T-helper 2 cell treated with Interferon-gamma antibody and Interleukin-4, amounts not matched to agents 5 μg/mL and 100 μg/mL, for 36 hours (primary cell): ENCODE measurements at regions not wholly inside any gene's neighbourhood (a gene's known extent, or its start where the extent isn't known, plus 50 kb on each side); places are given as distances from the start of the nearest gene placed in this dataset.

Source experiments
- DNase-seq: peaks from one replicate; pipeline ENCODE4 v3.0.0; 2021; ENCODE audit warnings: low spot score
- H3K27ac Mint-ChIP-seq: one replicate; pipeline ENCODE4 v1.8.0; 2021; ENCODE audit warnings: mild to moderate bottlenecking, mixed read lengths
- H3K27me3 Mint-ChIP-seq: one replicate; pipeline ENCODE4 v1.8.0; 2021; ENCODE audit warnings: low read depth, mixed read lengths
- H3K36me3 Mint-ChIP-seq: one replicate; pipeline ENCODE4 v1.8.0; 2021; ENCODE audit warnings: low read depth, mixed read lengths
- H3K4me1 Mint-ChIP-seq: one replicate; pipeline ENCODE4 v1.8.0; 2021; ENCODE audit warnings: low read depth, mixed read lengths
- H3K4me3 Mint-ChIP-seq: one replicate; pipeline ENCODE4 v1.8.0; 2022; ENCODE audit warnings: mild to moderate bottlenecking, moderate library complexity, mixed read lengths
- H3K9me3 Mint-ChIP-seq: one replicate; pipeline ENCODE4 v1.8.0; 2021; ENCODE audit warnings: mixed read lengths

DNA sequence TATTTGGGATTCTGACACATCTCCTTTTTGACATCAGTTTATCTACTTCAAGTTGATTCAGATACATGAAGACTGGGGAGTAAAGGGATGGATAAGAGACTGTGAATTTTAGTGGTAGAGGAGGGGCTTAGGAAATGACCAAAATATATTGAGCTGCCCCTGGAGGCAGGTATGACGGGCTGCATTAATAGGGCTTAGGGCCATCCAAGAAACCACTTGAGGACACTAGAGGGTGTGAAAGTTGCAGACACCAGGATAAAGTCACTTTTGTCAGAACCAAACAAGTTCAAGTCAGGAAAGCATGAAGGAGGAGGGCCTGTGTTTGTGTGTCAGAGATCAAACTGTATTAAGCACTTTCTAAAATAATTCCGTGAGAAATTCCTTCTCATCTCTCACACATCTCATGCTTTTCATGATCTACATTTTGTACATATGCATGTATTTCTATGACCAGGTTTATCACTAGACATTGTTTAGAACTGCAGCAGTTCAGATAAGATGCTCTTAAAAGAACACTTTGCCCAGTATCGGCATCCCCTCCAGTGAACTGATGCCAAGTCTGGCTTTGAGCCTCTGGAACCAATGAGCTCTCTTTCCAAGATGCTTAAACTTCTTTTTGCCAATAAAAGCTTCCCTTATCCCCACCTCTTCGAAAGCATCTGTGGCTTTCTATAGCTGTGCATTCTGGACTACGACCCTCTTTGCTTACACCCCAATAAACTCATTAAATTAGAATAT is 136.9 kb downstream of the SLC38A1 start:
- Mint-ChIP-seq H3K27me3 (peaks cover 33% of the 10 kb centered on the region), H3K4me3 (no peak overlapping the region), H3K9me3 (no peaks in the 10 kb centered on the region), H3K36me3 (no peaks in the 10 kb centered on the region), H3K4me1 (no peaks in the 10 kb centered on the region), H3K27ac (no peak overlapping the region)
- DNase-seq: no peak

DNA sequence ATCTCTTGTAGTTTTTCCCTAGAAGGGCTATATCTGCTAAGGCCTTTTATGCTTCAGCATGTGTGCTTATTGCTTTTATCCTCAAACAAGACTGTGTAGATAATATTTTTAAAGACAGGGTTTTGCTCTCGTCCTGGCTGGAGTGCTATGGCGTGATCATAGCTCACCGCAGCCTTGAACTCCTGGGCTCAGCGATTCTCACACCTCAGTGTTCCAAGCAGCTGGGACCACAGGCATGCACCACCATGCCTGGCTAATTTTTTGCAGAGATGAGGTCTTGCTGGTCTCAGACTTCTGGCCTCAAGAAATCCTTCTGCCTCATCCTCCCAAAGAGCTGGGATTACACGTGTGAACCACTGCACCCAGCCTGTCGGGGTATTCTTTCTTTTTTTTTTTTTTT is 137.3 kb upstream of the SCAF11 start:
- H3K27ac Mint-ChIP-seq: no peak overlapping the region
- H3K27me3 Mint-ChIP-seq: peaks cover 40% of the 10 kb centered on the region
- H3K4me1 Mint-ChIP-seq: peaks cover 5% of the 10 kb centered on the region
- no peak for DNase-seq
- H3K36me3 Mint-ChIP-seq: no peaks in the 10 kb centered on the region
- no peaks in the 10 kb centered on the region for H3K9me3 Mint-ChIP-seq
- no peak overlapping the region for H3K4me3 Mint-ChIP-seq

DNA sequence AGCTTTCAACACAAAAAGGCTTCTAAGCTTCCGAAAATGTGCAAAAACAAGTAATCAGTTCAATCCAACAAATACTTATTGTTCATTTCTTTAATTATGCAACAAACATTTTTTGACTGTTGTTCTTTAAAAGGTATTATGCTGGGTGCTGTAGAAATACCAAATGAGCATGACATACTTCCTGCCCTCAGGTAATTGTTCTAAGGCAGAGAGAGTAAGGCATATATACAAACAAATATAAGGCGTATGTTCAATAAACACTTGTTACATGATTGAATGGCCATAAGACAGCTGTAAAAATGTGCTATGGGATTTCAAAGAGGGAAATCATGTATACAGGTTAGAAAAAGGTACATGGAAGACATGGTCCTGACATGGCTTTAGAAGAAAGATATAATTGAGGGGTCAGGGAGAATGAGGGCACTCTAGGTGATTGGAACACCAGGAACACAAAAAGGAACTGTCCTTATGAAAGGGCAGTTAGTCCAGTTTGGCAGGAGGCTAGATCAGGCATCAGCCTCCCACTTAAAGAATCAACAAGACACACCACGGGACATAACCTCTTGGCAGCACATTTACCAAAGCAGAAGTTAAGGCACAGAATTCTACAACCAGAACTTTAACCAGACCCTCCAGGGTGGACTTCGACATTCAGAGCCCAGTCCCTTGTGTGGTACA is 135.8 kb upstream of the SCAF11 start:
- Mint-ChIP-seq H3K27ac (no peak overlapping the region), H3K9me3 (no peaks in the 10 kb centered on the region), H3K4me3 (no peak overlapping the region), H3K36me3 (no peaks in the 10 kb centered on the region), H3K27me3 (peaks cover 45% of the 10 kb centered on the region), H3K4me1 (peaks cover 5% of the 10 kb centered on the region)
- DNase-seq: no peak

DNA sequence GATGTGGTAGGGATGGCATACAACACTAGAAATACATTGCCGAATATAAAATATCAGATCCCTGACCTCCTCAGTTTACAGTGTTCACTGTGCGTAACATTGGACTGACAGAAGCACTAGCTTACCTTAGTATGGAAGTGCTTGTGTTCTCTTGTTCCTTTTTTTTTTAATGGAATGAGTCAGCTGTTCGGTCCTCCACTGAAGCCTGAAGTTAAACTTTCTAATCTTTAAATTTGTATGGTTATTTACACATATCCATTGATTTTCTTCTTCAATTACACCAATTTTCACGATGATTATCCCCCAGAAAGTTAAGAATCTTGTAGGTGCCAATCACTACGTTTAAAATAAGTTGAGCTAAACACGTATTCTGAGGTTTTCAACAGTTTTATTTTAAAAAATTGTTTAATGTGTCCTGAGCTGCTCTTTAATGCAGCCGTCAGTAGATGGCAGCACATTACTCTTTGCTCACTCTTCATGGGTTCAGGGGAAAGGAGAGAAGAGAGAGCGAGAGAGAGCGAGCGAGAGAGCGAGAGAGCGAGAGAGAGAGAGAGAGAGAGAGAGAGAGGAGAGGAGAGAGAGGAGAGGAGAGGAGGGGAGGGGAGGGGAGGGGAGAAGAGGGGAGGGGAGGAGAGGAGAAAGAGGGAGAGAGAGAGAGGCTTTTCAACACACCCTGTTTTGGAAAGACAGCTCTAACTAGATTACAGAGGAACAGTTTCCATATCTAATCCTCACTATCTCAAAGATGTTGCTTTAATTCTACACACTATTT is 134.7 kb upstream of the SCAF11 start:
- H3K27ac Mint-ChIP-seq: peak overlapping the region; percentile 78
- H3K9me3 Mint-ChIP-seq: no peaks in the 10 kb centered on the region
- H3K4me1 Mint-ChIP-seq: peaks cover 5% of the 10 kb centered on the region
- peak overlapping the region; percentile 63 for H3K4me3 Mint-ChIP-seq
- no peaks in the 10 kb centered on the region for H3K36me3 Mint-ChIP-seq
- H3K27me3 Mint-ChIP-seq: peaks cover 45% of the 10 kb centered on the region
- peak; percentile 22 for DNase-seq

DNA sequence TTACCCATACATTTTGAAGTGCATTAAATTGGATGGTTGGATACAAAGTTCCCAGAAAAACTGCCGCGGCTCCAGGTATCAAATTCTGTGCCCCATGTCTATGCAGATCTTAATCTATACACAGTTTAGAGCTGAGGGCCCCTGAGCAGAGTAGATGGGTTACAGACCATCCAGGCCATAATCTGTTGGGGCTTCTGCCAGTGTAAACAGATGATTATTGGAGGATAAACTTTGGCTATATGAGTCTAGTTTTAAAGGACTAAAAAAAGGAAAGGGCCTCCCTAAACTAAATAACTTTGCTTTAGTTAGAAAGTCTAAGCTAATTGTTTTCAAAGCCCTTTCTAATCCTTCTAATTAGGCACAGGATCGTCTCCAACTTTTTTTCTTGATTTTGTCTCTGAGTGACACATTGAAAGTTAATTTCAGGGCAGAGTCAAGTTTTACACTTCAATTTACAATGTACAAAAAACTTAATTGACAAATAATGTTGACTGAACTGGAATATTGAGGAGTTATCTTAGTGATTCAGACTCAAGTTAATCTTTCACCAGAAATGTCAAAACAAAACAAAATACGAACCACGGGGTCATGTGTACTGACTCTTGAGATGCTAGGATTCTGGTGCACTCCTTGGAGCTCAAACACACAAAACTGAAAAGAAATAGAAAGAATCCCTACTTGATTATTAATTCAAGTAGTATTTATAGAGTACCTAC is 133.9 kb upstream of the SCAF11 start:
- H3K9me3 Mint-ChIP-seq: no peaks in the 10 kb centered on the region
- H3K4me3 Mint-ChIP-seq: no peak overlapping the region
- no peaks in the 10 kb centered on the region for H3K36me3 Mint-ChIP-seq
- H3K4me1 Mint-ChIP-seq: peaks cover 5% of the 10 kb centered on the region
- no peak for DNase-seq
- H3K27me3 Mint-ChIP-seq: peaks cover 43% of the 10 kb centered on the region
- H3K27ac Mint-ChIP-seq: no peak overlapping the region

DNA sequence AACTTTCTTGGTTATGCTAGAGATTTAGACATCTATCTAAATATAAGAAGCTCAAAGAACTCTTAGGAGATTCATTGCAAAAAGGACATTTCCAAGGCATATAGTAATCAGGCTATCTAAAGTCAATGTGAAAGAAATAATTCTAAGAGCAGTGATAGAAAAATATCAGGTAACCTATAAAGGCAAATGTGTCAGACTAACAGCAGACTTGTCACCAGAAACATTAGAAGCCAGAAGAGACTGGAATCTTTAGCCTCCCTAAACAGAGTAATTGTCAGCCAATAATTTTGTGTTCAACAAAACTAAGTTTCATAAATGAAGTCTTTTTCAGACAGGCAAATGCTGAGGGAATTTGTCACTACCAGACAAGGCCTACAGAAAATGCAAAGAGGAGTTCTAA is 122.0 kb upstream of the SCAF11 start:
- H3K36me3 Mint-ChIP-seq: no peaks in the 10 kb centered on the region
- no peak overlapping the region for H3K27ac Mint-ChIP-seq
- no peaks in the 10 kb centered on the region for H3K4me1 Mint-ChIP-seq
- no peak overlapping the region for H3K4me3 Mint-ChIP-seq
- peaks cover 3% of the 10 kb centered on the region for H3K9me3 Mint-ChIP-seq
- peaks cover 19% of the 10 kb centered on the region for H3K27me3 Mint-ChIP-seq
- no peak for DNase-seq

DNA sequence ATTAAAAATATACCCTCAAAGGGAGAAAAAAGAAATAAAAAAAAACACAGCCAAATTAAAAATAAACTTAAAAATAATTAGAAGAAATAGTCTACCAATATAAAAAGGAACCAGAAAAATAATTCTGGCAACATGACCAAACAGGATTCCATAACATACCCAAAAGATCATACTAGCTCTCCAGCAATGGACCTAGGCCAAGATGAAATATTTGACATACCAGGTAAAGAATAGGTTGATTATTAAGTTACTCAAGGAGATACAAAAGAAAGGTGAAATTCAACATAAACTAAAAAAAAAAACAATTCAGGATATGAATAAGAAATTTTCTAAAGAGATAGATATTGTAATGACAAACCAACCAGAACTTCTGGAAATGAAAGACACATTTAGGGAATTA is 121.3 kb upstream of the SCAF11 start:
- Mint-ChIP-seq H3K27ac (no peak overlapping the region), H3K36me3 (no peaks in the 10 kb centered on the region), H3K9me3 (peaks cover 3% of the 10 kb centered on the region), H3K27me3 (peaks cover 19% of the 10 kb centered on the region), H3K4me3 (no peak overlapping the region), H3K4me1 (no peaks in the 10 kb centered on the region)
- DNase-seq: no peak

DNA sequence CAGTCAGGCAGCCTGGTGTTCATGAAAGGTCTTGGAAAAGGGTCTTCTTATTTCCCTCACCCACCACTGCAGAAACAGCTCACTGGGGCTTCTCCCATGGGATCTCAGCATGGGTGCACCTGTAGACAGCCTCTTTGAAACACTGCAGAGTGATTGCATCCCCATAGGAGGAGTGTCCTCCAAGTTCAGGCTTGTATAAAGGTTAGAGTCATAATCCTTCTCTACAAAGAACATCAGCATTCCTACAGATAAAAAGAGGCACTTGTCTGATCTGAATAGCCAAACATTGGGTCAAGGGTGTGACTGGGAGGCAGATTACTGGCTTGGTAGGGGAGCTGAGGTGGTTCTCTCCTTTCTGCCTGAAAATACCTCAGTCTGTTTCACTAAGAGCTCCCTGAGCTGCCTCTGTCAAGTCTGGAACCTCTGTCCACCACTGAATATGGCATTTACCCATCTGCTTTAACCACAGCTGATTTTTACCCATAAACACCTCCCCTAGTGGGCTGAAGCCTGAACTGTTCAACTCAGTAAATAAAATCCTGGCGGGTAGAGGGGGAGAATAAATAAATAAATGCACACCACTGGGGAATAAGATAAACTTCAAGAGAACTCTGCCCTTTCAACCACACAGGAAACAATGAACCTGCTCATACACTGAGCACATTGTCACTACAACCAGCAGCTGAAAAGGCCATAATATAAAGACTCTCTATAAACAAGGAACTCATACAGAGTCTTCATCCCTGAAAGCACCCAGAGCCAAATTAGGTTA is 120.7 kb upstream of the SCAF11 start:
- H3K27ac Mint-ChIP-seq: no peak overlapping the region
- no peaks in the 10 kb centered on the region for H3K4me1 Mint-ChIP-seq
- no peak overlapping the region for H3K4me3 Mint-ChIP-seq
- peaks cover 3% of the 10 kb centered on the region for H3K9me3 Mint-ChIP-seq
- no peaks in the 10 kb centered on the region for H3K36me3 Mint-ChIP-seq
- peaks cover 15% of the 10 kb centered on the region for H3K27me3 Mint-ChIP-seq
- no peak for DNase-seq

DNA sequence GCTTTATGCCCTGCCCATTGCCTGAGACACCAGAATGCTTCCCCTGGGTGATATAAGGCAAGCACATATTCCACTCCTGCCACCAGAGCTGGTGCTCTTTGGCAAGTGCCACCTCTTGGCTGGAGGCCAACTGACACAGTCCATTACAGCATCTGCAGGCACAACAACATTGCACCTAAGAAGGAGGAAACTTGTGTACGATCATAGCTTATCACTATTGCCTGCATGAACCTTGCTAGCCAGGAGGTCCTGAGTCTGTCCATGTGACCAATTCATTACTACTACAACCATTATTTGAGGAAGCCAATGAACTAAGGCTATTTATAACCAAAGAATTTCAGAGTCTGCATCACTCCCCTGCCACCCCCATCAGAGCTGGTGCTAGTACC is 119.8 kb upstream of the SCAF11 start:
- peaks cover 8% of the 10 kb centered on the region for H3K27me3 Mint-ChIP-seq
- H3K27ac Mint-ChIP-seq: no peak overlapping the region
- DNase-seq: no peak
- H3K9me3 Mint-ChIP-seq: peaks cover 3% of the 10 kb centered on the region
- no peaks in the 10 kb centered on the region for H3K4me1 Mint-ChIP-seq
- no peak overlapping the region for H3K4me3 Mint-ChIP-seq
- H3K36me3 Mint-ChIP-seq: no peaks in the 10 kb centered on the region

DNA sequence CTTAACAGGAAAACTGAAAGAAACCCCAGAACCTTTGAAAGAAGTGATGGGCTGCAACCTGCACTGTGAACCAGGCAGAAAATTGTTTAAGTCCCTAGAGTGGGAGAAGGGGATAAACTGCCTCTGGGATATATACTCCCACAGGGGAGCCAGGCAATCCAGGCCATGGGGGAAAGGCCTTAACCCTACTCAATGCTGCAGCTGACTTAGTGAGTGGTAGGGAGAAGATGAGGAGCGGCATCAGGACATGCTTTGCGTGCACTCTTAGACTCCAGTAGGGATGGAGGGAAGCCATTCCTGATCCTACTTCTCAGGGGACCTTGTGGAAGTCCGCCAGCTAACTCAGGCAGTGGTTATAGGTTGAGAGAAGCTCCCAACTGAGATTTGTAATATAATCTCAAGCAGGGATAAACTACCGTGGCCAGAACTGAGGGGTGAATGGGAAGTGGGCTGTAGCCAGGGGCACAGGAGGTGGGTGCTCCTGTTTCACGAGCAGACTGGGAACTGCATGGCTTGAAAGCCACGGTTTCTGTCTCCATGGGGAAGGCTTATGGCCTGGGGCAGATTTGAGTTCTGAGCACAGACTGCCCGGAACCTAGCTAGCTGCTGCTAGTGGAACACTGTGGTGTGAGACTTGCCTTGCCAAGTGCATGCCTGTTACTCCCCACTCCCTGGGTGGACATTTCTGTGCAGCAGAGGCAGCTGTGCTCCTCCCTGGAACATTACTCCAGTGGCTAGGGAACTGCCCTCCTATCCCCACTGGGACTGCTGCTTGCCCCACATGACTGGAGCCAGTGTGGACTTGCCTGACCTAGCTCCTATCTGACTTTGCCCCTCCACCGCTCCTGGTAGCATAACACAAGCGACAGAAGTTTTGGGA is 119.2 kb upstream of the SCAF11 start:
- DNase-seq: no peak
- Mint-ChIP-seq H3K9me3 (peaks cover 3% of the 10 kb centered on the region), H3K27ac (no peak overlapping the region), H3K36me3 (no peaks in the 10 kb centered on the region), H3K4me1 (no peaks in the 10 kb centered on the region), H3K4me3 (no peak overlapping the region), H3K27me3 (peaks cover 8% of the 10 kb centered on the region)

DNA sequence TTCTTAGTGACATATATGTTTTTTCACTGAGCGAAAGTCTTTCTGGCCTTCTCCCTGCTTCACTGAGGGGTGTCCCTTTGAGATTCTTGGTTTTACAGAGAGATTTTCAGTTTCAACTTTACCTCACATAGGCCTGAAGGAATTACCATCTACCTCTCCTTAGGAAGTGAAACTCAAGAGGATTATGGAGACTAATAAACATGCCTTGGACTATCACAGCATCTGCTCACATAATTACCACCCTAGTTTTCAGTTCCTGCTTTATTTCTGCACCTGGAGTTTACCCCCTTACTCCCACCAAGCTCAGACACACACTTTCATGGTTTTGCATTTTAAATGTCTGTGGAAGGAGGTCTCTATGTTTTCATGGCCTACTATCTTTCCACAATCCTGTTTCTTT is 118.3 kb upstream of the SCAF11 start:
- H3K27ac Mint-ChIP-seq: no peak overlapping the region
- no peaks in the 10 kb centered on the region for H3K4me1 Mint-ChIP-seq
- H3K27me3 Mint-ChIP-seq: peaks cover 6% of the 10 kb centered on the region
- DNase-seq: no peak
- no peaks in the 10 kb centered on the region for H3K36me3 Mint-ChIP-seq
- H3K9me3 Mint-ChIP-seq: peaks cover 3% of the 10 kb centered on the region
- H3K4me3 Mint-ChIP-seq: no peak overlapping the region

DNA sequence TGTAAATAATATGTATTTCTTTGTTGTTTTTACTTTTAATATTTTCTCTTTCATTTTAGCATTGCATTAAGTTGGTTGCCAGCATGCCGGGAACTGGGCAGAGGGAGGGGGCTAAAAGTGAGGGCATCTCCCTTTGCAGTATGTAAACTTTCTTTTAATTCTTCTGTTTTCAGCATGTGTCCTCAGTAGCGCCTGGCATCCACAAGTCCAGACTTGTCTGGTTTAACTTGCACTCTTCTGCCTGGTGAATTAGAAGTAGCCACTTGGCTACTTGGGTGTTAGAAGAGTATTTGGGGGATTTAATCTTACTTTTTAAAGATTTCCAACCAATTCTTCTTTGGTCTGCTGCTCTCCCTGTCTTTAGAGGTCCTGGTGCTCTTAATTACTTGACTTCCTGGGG is 117.2 kb upstream of the SCAF11 start:
- H3K4me3 Mint-ChIP-seq: no peak overlapping the region
- no peaks in the 10 kb centered on the region for H3K9me3 Mint-ChIP-seq
- DNase-seq: no peak
- no peaks in the 10 kb centered on the region for H3K36me3 Mint-ChIP-seq
- H3K4me1 Mint-ChIP-seq: no peaks in the 10 kb centered on the region
- no peaks in the 10 kb centered on the region for H3K27me3 Mint-ChIP-seq
- no peak overlapping the region for H3K27ac Mint-ChIP-seq

DNA sequence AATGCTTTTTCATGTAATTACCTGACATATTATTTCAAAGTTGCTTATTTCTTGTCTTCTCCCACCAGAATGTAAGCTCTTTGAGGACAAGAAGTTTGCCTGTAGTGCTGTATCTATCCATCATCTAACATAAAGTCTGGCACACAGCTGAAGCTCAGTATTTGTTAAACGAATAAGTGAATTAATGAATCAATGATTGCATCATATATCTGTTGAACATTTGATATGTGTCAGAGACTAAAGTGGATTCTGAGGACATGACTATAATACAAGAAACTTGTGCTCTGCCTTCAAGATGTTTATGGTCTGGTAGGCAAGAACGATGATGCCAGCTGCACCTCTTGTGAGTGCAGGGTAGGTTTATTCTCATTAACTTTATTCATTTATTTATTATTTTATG is 115.4 kb upstream of the SCAF11 start:
- Mint-ChIP-seq H3K4me3 (no peak overlapping the region), H3K4me1 (no peaks in the 10 kb centered on the region)

More for the DNA sequence above, 115.4 kb upstream of the SCAF11 start:
- DNase-seq: no peak
- Mint-ChIP-seq H3K27me3 (no peaks in the 10 kb centered on the region), H3K36me3 (no peaks in the 10 kb centered on the region), H3K27ac (no peak overlapping the region), H3K9me3 (no peaks in the 10 kb centered on the region)
